Cerebellar cortex (tissue), 1 donor: ENCODE measurements at regions not wholly inside any gene's neighbourhood (a gene's known extent, or its start where the extent isn't known, plus 50 kb on each side); places are given as distances from the start of the nearest gene placed in this dataset.

Experiments
- DNase-seq: peaks from one replicate; pipeline ENCODE4 v3.0.0-alpha.2; 2015; ENCODE audit warnings: low spot score

- no peak for DNase-seq
Observed at GRCh38 chr4:81627590-81627989, 155.9 kb upstream of the RASGEF1B start.

GRCh38 chr4:81626851-81627250, 155.1 kb upstream of the RASGEF1B start:
- no peak for DNase-seq

DNA sequence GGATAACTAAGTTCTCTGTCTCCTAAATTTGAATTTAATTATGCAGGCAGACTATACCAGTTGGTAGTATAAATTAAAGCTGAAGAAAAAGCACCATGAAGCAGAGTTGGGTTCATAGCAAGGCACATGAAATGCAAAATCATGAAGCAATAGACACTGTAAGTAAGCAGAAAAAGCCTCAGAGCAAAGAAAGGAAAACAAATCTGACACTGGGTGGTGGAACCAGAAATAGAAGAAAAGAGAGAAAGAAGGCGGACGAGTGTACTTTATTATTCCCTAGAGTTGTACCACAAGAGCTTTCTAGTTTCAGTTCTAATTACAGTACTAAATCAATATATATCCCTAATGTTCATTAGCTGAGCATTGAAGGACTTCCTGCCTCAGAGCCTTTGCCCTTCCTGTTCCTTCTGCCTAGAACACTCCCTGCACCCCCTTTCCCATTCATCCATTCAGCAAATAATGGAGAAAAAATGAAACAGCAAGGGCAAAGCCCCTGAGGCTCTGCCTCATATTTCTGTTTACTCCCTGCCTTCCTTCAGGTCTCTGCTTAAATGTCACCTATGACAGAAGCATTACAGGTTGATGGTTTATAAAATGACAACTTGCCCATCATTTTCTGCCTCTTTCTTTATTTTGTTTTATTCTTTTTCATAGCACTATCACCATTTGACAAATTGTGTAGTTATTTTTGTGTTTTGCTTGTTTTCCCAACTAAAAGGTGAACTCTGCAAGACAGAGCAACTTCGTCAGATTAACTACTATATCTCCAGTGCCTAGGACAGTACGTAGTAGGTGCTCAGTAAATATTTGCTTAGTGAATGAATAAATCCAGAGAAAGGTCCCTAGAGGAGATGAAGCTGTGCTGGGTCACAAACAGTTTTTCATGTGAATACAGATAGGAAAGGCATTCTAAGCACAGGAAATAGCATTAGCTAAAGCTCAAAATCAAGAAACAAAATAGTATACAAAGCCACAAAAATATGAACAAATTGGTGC, 154.0 kb upstream of the RASGEF1B start:
- DNase-seq: no peak

GRCh38 chr4:81623434-81623833, 151.7 kb upstream of the RASGEF1B start:
- no peak for DNase-seq

GRCh38 chr4:81622474-81623184, 150.9 kb upstream of the RASGEF1B start:
- DNase-seq: no peak

DNA sequence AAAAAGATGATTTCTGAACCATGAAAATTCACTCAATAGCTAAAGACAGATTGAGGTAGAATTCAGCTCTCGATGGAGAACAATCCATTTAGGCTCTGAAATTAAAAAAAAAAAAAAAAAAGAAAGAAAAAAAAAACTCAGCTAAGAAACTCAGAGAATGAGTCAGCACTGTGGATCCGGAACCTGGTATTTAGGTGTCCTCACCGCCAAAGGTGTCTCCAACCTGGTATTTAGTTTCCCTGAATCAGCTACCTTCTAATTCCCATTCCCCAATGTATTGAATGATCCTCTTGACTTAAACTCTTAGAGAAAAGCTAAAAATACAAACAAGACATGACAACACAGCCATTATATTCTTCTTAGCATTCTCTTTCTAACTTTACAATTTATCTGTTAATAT, 150.3 kb upstream of the RASGEF1B start:
- no peak for DNase-seq

- no peak for DNase-seq
Observed at GRCh38 chr4:81621490-81621889, 149.8 kb upstream of the RASGEF1B start.

DNA sequence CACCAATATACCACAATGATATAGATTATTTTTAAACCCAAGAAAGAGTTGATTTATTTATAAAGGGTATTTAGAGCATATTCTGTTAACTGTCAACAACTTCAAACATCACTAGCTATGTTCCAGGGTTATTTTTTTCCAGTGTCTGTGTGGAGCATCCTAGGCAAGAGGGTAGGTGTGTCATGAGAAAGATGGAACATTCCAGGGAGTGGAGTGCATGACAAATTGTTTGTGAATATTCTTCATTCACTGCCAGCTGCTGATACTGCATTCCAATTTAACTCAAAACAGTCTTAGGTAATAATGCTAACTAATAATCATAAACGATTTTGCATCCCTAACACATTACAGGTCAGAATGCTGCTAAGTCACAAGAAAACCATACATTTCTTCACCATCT, 148.7 kb upstream of the RASGEF1B start:
- DNase-seq: no peak

GRCh38 chr4:81617545-81617944, 145.8 kb upstream of the RASGEF1B start:
- no peak for DNase-seq

- no peak for DNase-seq
Observed at GRCh38 chr4:81611221-81611620, 139.5 kb upstream of the RASGEF1B start.

DNA sequence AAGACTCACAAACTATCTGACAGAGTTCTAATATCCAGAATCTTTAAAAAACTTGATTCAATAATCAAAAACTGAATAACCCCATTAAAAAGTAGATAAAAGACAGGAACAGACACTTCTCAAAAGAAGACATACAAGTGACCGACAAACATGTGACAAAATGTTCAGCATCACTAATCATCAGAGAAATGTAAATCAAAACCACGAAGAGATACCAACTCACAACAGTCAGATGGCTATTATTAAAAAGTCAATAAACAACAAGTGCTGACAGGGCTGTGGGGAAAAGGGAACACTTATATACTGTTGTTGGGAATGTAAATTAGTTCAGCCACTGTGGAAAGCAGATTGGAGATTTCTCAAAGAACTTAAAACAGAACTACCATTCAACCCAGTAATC, 138.1 kb upstream of the RASGEF1B start:
- DNase-seq: no peak

DNA sequence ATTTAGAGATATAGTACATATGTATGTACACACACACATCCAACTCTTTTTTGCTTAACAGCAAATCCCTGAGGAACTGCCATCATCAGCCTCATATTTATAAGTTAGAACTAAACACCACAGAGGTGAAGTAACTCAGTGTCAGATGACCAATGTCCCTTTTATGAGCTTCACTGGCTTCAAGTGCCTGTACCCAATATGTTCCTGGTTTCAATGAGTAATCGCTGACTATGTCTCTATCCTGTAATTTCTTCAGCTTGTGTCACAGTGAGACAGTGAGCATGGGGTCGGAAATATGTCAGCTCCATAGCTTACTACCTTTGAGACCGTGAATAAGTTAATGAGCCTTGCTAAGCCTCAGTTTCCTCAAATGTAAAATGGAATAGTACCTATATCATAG, 136.2 kb upstream of the RASGEF1B start:
- no peak for DNase-seq

DNA sequence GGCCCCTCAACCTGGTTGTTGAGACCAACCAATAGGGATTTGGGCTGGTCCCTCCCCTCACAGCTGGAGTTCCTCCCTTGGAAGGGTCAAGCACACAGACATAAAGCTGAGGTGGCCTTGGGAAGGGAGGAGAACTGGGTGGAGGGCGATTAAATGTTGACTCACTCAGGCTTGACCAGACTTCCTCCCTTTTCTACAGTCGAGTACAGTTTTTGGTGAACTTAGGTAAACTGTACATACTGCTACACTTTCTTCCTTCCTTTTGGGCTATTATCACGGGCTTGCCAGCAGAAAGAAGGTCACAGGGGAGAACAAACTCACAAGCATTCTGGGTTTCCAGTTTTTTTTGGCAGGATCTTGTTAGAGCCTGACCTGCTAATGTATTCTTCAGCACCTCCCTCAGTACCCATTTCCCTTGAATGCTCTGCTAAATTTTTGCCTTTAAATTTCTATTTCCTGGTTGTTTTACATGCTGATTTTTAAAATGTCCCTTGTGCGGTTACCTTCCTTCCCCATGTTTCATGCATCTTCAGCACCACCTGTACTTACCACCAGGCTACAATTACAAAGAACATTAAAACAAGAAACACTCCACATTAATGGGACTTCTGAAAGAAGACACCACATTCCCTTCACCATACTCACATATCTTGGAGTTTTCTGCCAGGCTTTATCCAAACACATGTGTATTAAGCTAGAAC, 135.2 kb upstream of the RASGEF1B start:
- no peak for DNase-seq

DNA sequence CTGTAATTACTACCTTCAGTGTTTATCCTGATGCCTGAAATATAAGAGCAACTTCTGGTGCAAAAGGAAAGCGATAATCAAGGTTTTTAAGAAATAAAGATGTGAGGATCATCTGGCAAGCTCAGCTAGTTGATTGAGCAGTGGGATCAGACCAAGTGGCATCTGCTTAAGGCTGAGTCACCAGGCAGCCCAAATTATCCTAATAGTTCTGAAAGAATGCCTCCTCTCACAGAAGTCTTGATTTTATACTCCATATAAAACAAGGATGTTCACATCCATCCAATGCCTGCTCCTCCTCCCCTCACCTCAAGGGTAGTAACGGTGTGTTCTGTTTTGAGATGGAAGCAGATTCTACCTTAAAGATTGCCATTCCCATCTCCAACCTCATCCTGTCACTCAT, 134.5 kb upstream of the RASGEF1B start:
- DNase-seq: no peak

GRCh38 chr4:81605271-81605670, 133.6 kb upstream of the RASGEF1B start:
- DNase-seq: no peak

DNA sequence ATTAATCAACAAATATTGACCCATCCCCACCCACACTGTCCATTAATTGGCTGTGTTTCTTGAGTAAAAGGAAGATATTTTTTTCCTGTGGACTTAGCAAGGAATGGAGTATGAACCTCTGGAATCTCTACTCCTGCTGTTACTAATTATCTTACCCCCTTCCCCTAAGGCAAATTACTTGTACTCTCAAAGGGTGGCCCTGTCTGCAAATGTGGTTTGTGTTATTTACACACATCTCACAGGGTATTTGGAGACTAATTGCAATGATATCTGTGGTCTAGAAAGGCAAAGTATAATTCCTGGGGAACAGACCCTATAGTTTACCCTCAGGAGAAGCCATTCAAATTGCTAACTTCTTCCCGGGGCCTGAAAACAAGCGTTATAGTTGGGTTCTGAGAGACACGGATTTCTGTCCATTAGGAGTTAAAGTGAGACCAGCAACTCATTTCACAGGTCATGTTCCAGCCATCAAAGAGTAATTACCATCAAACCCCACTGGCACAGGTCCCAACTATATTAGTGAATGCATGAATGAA, 133.0 kb upstream of the RASGEF1B start:
- DNase-seq: no peak

- no peak for DNase-seq
Observed at GRCh38 chr4:81602854-81603253, 131.1 kb upstream of the RASGEF1B start.

DNA sequence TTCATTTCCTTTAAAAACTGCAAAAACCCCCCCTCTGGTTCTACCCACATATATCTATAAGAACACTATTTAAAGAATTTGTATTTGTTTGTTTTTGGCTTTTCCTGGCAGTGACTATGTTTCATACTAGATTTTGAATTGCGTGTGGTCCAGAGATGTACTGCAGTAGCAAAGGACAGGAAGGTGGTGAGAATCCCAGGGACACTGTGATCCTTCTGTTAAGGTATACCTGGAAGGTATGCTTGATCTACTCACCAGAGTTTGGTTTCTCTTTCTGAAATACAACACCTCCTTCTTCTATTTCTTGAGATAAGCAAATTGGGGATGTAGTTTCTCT, 129.6 kb upstream of the RASGEF1B start:
- DNase-seq: no peak

GRCh38 chr4:81600520-81601357, 129.0 kb upstream of the RASGEF1B start:
- DNase-seq: no peak

DNA sequence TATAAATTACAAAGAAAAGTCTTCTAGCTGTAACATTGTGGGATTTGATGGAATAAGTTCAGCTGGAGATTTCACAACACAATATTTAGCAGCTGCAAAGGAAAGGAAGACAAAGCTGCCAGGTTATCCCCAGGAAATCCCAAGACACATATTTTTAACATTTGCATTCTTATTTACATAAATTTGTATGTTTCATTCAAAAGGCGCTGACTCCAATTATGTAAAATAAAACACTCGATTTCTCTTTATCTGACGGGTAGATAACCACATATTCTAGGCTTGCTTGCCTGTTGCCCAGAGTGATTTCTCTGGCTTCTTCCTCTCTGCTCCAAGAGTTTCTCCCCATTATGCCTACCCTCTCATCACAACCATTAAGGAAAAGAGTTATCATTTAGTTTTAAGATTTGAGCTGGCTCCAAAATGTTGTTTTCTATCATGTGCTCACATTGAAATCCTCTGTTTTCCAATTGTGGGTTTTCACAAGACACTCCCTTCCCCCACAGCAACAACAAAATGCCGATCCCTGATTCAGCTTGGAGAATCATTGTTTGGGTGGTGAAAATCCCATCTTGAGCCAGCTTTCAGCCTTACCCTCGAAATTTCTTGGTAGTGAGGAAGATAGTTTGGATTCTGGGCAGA, 128.2 kb upstream of the RASGEF1B start:
- no peak for DNase-seq
